Osteocyte (in vitro differentiated cells): ENCODE measurements at regions not wholly inside any gene's neighbourhood (a gene's known extent, or its start where the extent isn't known, plus 50 kb on each side); places are given as distances from the start of the nearest gene placed in this dataset.

Source experiments
- DNase-seq: peaks from one replicate; pipeline ENCODE4 v3.0.0; 2021; ENCODE audit warnings: mixed read lengths; ENCODE audit not compliant: unreplicated experiment; ENCODE audit errors: extremely low spot score
- H3K27ac Mint-ChIP-seq: one replicate; pipeline ENCODE4 v1.8.0; 2021; ENCODE audit warnings: mild to moderate bottlenecking, mixed read lengths; ENCODE audit not compliant: unreplicated experiment
- H3K27me3 Mint-ChIP-seq: one replicate; pipeline ENCODE4 v1.8.0; 2021; ENCODE audit warnings: mixed read lengths; ENCODE audit not compliant: unreplicated experiment
- H3K36me3 Mint-ChIP-seq: one replicate; pipeline ENCODE4 v1.8.0; 2021; ENCODE audit warnings: mixed read lengths; ENCODE audit not compliant: unreplicated experiment
- H3K4me1 Mint-ChIP-seq: one replicate; pipeline ENCODE4 v1.8.0; 2021; ENCODE audit warnings: mixed read lengths; ENCODE audit not compliant: unreplicated experiment
- H3K4me3 Mint-ChIP-seq: one replicate; pipeline ENCODE4 v1.8.0; 2021; ENCODE audit warnings: mild to moderate bottlenecking, moderate library complexity, mixed read lengths; ENCODE audit not compliant: unreplicated experiment
- H3K9me3 Mint-ChIP-seq: one replicate; pipeline ENCODE4 v1.8.0; 2021; ENCODE audit warnings: mixed read lengths; ENCODE audit not compliant: unreplicated experiment
- TF ChIP-seq, protein P1 (sequence below): fragments of 200-600 bp; sonication (generic); IDR thresholded peaks from 2 replicates; pipeline ENCODE4 v1.5.0; 2021; ENCODE audit warnings: antibody characterized with exemption, mild to moderate bottlenecking, moderate library complexity

DNA sequence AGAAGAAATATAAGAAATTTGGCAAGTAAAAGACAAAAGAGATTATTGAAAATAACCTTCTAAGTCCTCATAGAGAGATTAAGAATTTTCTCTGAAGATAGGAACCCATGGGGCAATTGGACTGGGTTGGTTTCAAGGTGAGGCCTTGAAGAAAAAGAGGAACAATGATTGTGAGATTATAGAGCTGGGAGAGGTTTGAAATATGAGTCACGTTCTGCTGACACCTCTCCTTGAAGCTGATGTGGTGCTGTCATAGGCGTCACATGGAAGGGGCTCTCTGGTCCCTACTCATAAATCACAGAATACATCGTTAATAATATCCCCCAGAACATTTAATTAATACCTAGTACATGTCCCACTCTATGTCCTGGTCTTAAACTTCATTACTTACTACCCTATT lies 227.6 kb upstream of the PDE3A start:
- Mint-ChIP-seq H3K4me1 (peaks cover 10% of the 10 kb centered on the region), H3K9me3 (no peaks in the 10 kb centered on the region), H3K27me3 (no peaks in the 10 kb centered on the region), H3K4me3 (no peak overlapping the region), H3K27ac (no peak overlapping the region), H3K36me3 (no peaks in the 10 kb centered on the region)
- TF ChIP-seq, protein P1, sequence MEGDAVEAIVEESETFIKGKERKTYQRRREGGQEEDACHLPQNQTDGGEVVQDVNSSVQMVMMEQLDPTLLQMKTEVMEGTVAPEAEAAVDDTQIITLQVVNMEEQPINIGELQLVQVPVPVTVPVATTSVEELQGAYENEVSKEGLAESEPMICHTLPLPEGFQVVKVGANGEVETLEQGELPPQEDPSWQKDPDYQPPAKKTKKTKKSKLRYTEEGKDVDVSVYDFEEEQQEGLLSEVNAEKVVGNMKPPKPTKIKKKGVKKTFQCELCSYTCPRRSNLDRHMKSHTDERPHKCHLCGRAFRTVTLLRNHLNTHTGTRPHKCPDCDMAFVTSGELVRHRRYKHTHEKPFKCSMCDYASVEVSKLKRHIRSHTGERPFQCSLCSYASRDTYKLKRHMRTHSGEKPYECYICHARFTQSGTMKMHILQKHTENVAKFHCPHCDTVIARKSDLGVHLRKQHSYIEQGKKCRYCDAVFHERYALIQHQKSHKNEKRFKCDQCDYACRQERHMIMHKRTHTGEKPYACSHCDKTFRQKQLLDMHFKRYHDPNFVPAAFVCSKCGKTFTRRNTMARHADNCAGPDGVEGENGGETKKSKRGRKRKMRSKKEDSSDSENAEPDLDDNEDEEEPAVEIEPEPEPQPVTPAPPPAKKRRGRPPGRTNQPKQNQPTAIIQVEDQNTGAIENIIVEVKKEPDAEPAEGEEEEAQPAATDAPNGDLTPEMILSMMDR = no peak
- no peak for DNase-seq

DNA sequence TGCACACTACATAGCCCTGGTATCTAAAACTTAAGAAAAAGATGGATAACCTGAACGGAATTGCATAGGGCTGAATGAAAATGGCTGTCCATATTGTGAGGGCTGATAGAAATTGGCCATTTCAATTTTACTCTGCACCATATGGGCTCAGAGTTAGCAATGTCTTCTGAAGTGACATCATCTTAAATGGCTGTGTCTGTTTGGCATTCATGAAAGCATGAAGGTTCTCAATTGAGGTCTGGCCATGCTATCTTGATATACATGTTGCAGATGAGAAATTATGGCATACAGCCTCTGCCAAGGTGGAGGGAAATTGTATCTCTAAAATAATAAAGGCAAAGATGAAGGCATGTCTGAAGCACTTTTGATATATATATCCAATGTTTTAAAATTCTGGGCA lies 226.0 kb upstream of the PDE3A start:
- no peaks in the 10 kb centered on the region for H3K9me3 Mint-ChIP-seq
- TF ChIP-seq, protein P1 = no peak
- no peak overlapping the region for H3K27ac Mint-ChIP-seq
- no peak for DNase-seq
- no peaks in the 10 kb centered on the region for H3K36me3 Mint-ChIP-seq
- H3K4me1 Mint-ChIP-seq = peaks cover 10% of the 10 kb centered on the region
- no peaks in the 10 kb centered on the region for H3K27me3 Mint-ChIP-seq
- no peak overlapping the region for H3K4me3 Mint-ChIP-seq

DNA sequence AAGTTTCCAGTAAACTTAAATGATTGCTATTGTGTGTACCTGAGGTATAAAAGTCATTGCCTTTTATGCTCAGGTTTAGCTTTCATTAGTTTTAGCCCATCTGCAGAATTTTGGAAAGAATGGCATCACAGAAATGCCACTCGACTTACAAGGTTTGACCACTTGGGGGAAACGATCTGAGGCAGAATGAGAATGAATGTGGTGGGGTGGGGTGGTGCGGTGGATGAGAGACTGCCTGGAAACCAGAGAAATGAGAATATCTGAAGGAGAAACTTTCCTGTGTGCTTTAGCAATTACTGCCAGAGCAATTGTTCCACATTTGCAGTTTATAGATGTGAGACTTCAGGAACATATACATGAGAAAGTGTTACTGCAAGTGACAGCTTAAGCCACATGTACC lies 225.4 kb upstream of the PDE3A start:
- no peak for DNase-seq
- H3K9me3 Mint-ChIP-seq = no peaks in the 10 kb centered on the region

DNA sequence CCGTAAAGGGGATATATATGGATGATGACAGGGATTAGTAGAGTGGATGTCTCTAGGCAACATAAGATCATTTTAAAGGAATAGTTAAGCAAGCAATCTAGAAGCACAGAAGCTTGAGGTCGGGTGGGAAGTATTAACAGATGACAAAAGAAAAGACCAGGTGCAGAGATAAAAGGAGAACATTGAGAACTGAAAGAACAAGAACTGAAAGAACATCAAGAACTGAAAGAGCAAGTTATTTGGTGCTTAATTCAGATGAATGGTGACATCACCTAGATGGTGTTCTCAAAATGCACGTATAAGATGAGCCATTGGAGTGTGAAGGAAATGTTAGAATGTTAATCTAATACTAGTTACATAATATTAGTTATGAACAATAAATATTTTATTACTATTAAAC lies 224.0 kb upstream of the PDE3A start:
- DNase-seq = no peak
- no peak overlapping the region for H3K27ac Mint-ChIP-seq
- H3K9me3 Mint-ChIP-seq = no peaks in the 10 kb centered on the region
- no peak overlapping the region for H3K4me3 Mint-ChIP-seq
- H3K4me1 Mint-ChIP-seq = peaks cover 10% of the 10 kb centered on the region
- TF ChIP-seq, protein P1 = no peak
- H3K27me3 Mint-ChIP-seq = no peaks in the 10 kb centered on the region
- H3K36me3 Mint-ChIP-seq = no peaks in the 10 kb centered on the region

More for the DNA sequence above, 225.4 kb upstream of the PDE3A start:
- H3K27ac Mint-ChIP-seq = no peak overlapping the region
- H3K4me3 Mint-ChIP-seq = no peak overlapping the region
- no peaks in the 10 kb centered on the region for H3K36me3 Mint-ChIP-seq
- TF ChIP-seq, protein P1 = peak; percentile 37
- H3K27me3 Mint-ChIP-seq = no peaks in the 10 kb centered on the region
- peaks cover 10% of the 10 kb centered on the region for H3K4me1 Mint-ChIP-seq

DNA sequence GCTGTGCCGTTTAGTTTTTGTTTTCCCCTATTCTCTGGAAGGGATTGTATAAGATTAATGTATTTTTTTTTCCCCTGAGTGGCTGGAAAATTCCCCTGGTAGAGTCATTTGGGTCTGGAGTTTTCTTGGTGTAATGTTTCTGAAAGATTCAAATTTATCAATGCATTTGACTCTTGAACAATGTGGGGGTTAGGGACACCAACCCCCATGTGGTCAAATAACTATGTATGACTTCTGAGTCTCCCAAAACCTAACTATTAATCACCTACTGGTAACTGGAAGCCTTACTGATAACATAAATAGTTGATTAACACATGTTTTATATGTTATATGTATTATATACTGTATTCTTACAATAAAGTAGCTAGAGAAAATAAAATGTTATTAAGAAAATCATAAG lies 220.1 kb upstream of the PDE3A start:
- H3K9me3 Mint-ChIP-seq = no peaks in the 10 kb centered on the region
- TF ChIP-seq, protein P1 = no peak
- DNase-seq = no peak
- H3K4me3 Mint-ChIP-seq = no peak overlapping the region
- no peak overlapping the region for H3K27ac Mint-ChIP-seq
- no peaks in the 10 kb centered on the region for H3K36me3 Mint-ChIP-seq
- H3K4me1 Mint-ChIP-seq = no peaks in the 10 kb centered on the region
- no peaks in the 10 kb centered on the region for H3K27me3 Mint-ChIP-seq
